WTC11 (cell line): ENCODE measurements at regions not wholly inside any gene's neighbourhood (a gene's known extent, or its start where the extent isn't known, plus 50 kb on each side); places are given as distances from the start of the nearest gene placed in this dataset.

Experiments
- CREB1 ChIP-seq: sonication (generic); formaldehyde crosslinking; IDR thresholded peaks from 2 replicates; pipeline ENCODE4 v1.8.0; 2023; ENCODE audit warnings: mild to moderate bottlenecking, missing genetic modification reagents
- ESRRA ChIP-seq: sonication (generic); formaldehyde crosslinking; IDR thresholded peaks from 2 replicates; pipeline ENCODE4 v1.8.1; 2022; ENCODE audit warnings: mild to moderate bottlenecking, missing genetic modification reagents, borderline replicate concordance
- FOXK1 ChIP-seq: sonication (generic); formaldehyde crosslinking; IDR thresholded peaks from 2 replicates; pipeline ENCODE4 v1.8.0; 2022; ENCODE audit warnings: mild to moderate bottlenecking, moderate library complexity, missing genetic modification reagents
- HMGXB4 ChIP-seq: sonication (generic); formaldehyde crosslinking; IDR thresholded peaks from 2 replicates; pipeline ENCODE4 v1.8.1; 2023; ENCODE audit warnings: mild to moderate bottlenecking, moderate library complexity, missing genetic modification reagents
- PRRX2 ChIP-seq: fragments of 250-450 bp; sonication (Bioruptor Pico); IDR thresholded peaks from 2 replicates; pipeline ENCODE4 v1.8.0; 2021; ENCODE audit warnings: mild to moderate bottlenecking
- ZNF232 ChIP-seq: sonication (generic); formaldehyde crosslinking; IDR thresholded peaks from 2 replicates; pipeline ENCODE4 v1.8.0; 2022; ENCODE audit warnings: mild to moderate bottlenecking, missing genetic modification reagents
- TF ChIP-seq, protein P1 (sequence below): sonication (generic); formaldehyde crosslinking; IDR thresholded peaks from 2 replicates; pipeline ENCODE4 v1.8.0; 2022; ENCODE audit warnings: mild to moderate bottlenecking, missing genetic modification reagents
- TF ChIP-seq, protein P2 (sequence below): fragments of 200-600 bp; IDR thresholded peaks from 2 replicates; pipeline ENCODE4 v1.8.0; 2022; ENCODE audit warnings: antibody characterized with exemption
- TF ChIP-seq, protein P3 (sequence below): sonication (generic); formaldehyde crosslinking; IDR thresholded peaks from 2 replicates; pipeline ENCODE4 v1.8.0; 2022; ENCODE audit warnings: missing genetic modification reagents
- TF ChIP-seq, protein P4 (sequence below): sonication (generic); formaldehyde crosslinking; conservative IDR thresholded peaks from 2 replicates; pipeline ENCODE4 v1.8.1; 2022; ENCODE audit warnings: mild to moderate bottlenecking, missing genetic modification reagents
- TF ChIP-seq, protein P5 (sequence below): sonication (generic); formaldehyde crosslinking; IDR thresholded peaks from 2 replicates; pipeline ENCODE4 v1.8.1; 2023; ENCODE audit warnings: mild to moderate bottlenecking, missing genetic modification reagents, moderate library complexity

DNA sequence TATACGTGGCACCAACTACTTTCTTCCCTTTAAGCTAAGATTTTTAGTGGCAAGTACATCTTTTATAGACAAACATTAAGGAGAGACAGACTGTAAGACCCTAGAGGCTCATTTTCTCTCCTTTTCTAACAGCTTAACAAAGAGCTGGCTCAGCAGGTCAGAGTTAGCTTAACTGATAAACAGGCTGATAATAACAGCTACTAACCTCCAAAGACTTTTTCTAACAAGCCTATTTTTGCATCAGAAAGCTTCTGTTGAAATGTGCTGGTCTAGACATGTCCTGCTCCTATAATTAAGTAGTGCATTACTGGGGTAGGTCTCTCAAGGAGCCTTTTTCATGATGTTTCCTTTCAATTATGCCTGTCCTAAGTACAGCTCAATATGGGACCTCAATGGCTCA, 238.2 kb upstream of the FAM3C start:
- TF ChIP-seq, protein P1, sequence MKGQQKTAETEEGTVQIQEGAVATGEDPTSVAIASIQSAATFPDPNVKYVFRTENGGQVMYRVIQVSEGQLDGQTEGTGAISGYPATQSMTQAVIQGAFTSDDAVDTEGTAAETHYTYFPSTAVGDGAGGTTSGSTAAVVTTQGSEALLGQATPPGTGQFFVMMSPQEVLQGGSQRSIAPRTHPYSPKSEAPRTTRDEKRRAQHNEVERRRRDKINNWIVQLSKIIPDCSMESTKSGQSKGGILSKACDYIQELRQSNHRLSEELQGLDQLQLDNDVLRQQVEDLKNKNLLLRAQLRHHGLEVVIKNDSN (CRISPR knock-in tag) = no peak
- no peak for TF ChIP-seq ZNF232 (CRISPR knock-in tag)
- TF ChIP-seq, protein P2, sequence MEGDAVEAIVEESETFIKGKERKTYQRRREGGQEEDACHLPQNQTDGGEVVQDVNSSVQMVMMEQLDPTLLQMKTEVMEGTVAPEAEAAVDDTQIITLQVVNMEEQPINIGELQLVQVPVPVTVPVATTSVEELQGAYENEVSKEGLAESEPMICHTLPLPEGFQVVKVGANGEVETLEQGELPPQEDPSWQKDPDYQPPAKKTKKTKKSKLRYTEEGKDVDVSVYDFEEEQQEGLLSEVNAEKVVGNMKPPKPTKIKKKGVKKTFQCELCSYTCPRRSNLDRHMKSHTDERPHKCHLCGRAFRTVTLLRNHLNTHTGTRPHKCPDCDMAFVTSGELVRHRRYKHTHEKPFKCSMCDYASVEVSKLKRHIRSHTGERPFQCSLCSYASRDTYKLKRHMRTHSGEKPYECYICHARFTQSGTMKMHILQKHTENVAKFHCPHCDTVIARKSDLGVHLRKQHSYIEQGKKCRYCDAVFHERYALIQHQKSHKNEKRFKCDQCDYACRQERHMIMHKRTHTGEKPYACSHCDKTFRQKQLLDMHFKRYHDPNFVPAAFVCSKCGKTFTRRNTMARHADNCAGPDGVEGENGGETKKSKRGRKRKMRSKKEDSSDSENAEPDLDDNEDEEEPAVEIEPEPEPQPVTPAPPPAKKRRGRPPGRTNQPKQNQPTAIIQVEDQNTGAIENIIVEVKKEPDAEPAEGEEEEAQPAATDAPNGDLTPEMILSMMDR = no peak
- TF ChIP-seq, protein P3, sequence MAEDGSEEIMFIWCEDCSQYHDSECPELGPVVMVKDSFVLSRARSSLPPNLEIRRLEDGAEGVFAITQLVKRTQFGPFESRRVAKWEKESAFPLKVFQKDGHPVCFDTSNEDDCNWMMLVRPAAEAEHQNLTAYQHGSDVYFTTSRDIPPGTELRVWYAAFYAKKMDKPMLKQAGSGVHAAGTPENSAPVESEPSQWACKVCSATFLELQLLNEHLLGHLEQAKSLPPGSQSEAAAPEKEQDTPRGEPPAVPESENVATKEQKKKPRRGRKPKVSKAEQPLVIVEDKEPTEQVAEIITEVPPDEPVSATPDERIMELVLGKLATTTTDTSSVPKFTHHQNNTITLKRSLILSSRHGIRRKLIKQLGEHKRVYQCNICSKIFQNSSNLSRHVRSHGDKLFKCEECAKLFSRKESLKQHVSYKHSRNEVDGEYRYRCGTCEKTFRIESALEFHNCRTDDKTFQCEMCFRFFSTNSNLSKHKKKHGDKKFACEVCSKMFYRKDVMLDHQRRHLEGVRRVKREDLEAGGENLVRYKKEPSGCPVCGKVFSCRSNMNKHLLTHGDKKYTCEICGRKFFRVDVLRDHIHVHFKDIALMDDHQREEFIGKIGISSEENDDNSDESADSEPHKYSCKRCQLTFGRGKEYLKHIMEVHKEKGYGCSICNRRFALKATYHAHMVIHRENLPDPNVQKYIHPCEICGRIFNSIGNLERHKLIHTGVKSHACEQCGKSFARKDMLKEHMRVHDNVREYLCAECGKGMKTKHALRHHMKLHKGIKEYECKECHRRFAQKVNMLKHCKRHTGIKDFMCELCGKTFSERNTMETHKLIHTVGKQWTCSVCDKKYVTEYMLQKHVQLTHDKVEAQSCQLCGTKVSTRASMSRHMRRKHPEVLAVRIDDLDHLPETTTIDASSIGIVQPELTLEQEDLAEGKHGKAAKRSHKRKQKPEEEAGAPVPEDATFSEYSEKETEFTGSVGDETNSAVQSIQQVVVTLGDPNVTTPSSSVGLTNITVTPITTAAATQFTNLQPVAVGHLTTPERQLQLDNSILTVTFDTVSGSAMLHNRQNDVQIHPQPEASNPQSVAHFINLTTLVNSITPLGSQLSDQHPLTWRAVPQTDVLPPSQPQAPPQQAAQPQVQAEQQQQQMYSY (CRISPR knock-in tag) = no peak
- no peak for TF ChIP-seq PRRX2 (CRISPR knock-in tag)
- TF ChIP-seq HMGXB4 (CRISPR knock-in tag) = no peak
- TF ChIP-seq CREB1 = no peak
- TF ChIP-seq, protein P4, sequence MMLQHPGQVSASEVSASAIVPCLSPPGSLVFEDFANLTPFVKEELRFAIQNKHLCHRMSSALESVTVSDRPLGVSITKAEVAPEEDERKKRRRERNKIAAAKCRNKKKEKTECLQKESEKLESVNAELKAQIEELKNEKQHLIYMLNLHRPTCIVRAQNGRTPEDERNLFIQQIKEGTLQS (CRISPR knock-in tag) = no peak
- TF ChIP-seq, protein P5, sequence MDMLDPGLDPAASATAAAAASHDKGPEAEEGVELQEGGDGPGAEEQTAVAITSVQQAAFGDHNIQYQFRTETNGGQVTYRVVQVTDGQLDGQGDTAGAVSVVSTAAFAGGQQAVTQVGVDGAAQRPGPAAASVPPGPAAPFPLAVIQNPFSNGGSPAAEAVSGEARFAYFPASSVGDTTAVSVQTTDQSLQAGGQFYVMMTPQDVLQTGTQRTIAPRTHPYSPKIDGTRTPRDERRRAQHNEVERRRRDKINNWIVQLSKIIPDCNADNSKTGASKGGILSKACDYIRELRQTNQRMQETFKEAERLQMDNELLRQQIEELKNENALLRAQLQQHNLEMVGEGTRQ (CRISPR knock-in tag) = no peak
- TF ChIP-seq FOXK1 (CRISPR knock-in tag) = no peak
- TF ChIP-seq ESRRA = no peak
